ENCODE measurements at regions not wholly inside any gene's neighbourhood (a gene's known extent, or its start where the extent isn't known, plus 50 kb on each side); places are given as distances from the start of the nearest gene placed in this dataset.

GRCh38 chr14:27026097-27026496 is 428.3 kb upstream of the NOVA1 start:
- in situ Hi-C loops (cut with MboI; ENCODE audit: low pct_ligation_motif_present in 1 of 4, low pct_unique_long_range_greater_than_20kb in 1 of 4, low sequenced_read_pairs in 3 of 4), result no loop called here
- Histone ChIP-seq H3K27ac (no peak overlapping the region), H3K27me3 (no peaks in the 10 kb centered on the region), H3K4me1 (no peaks in the 10 kb centered on the region), H3K9me3 (no peaks in the 10 kb centered on the region), H3K4me3 (no peak overlapping the region), H3K36me3 (no peaks in the 10 kb centered on the region)
- 63 to 80% methylated on average over 3 of the region's 3 CpGs for WGBS, 2 donors (ENCODE audit: low coverage in 1 of 2)
- no peak for TF ChIP-seq POLR2A (IDR thresholded peaks at IDR 0.05)
- TF ChIP-seq EP300 (IDR thresholded peaks at IDR 0.05; ENCODE audit: low read depth), result no peak
- no peak for TF ChIP-seq POLR2AphosphoS5 (IDR thresholded peaks at IDR 0.05)
- TF ChIP-seq, protein P1, sequence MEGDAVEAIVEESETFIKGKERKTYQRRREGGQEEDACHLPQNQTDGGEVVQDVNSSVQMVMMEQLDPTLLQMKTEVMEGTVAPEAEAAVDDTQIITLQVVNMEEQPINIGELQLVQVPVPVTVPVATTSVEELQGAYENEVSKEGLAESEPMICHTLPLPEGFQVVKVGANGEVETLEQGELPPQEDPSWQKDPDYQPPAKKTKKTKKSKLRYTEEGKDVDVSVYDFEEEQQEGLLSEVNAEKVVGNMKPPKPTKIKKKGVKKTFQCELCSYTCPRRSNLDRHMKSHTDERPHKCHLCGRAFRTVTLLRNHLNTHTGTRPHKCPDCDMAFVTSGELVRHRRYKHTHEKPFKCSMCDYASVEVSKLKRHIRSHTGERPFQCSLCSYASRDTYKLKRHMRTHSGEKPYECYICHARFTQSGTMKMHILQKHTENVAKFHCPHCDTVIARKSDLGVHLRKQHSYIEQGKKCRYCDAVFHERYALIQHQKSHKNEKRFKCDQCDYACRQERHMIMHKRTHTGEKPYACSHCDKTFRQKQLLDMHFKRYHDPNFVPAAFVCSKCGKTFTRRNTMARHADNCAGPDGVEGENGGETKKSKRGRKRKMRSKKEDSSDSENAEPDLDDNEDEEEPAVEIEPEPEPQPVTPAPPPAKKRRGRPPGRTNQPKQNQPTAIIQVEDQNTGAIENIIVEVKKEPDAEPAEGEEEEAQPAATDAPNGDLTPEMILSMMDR (IDR thresholded peaks at IDR 0.05), result no peak
- intact Hi-C loops (cut with DNase I; ENCODE audit: low total_unique reads), result no loop called here
- DNase-seq, result no peak

DNA sequence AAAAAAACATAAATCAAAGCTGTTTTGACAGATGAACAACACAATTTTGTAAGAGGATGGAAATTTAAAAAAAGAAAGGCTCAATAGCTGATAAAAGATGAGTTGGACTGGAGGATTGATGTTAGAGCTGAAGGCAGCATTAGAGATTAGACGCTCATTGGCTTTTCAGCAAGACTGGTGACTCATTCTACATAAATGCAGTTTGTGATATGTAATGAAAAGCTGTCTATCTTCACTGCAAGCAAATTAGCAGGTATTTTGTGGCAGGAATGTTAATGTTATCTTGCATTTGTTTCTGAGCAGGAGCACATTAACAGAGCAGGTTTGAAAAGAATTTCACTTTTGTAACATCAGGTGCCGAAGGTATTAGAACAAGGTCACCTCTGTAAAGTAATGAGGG is 442.7 kb upstream of the NOVA1 start:
- no peaks in the 10 kb centered on the region for H3K4me1 ChIP-seq
- DNase-seq, result no peak
- H3K9me3 ChIP-seq, result no peaks in the 10 kb centered on the region
- no peaks in the 10 kb centered on the region for H3K27me3 ChIP-seq
- H3K36me3 ChIP-seq, result no peaks in the 10 kb centered on the region
- H3K27ac ChIP-seq, result no peak overlapping the region
- in situ Hi-C loops (cut with MboI; ENCODE audit: low pct_ligation_motif_present in 1 of 4, low pct_unique_long_range_greater_than_20kb in 1 of 4, low sequenced_read_pairs in 3 of 4) (no loop called here), intact Hi-C loops (cut with DNase I; ENCODE audit: low total_unique reads) (no loop called here)
- no peak overlapping the region for H3K4me3 ChIP-seq
- TF ChIP-seq EP300 (IDR thresholded peaks at IDR 0.05; ENCODE audit: low read depth) (no peak), POLR2AphosphoS5 (IDR thresholded peaks at IDR 0.05) (no peak), POLR2A (IDR thresholded peaks at IDR 0.05) (no peak)
- TF ChIP-seq, protein P1 (IDR thresholded peaks at IDR 0.05), result no peak
- WGBS, 2 donors (ENCODE audit: low coverage in 1 of 2), result 78 to 94% methylated on average over 2 of the region's 2 CpGs

DNA sequence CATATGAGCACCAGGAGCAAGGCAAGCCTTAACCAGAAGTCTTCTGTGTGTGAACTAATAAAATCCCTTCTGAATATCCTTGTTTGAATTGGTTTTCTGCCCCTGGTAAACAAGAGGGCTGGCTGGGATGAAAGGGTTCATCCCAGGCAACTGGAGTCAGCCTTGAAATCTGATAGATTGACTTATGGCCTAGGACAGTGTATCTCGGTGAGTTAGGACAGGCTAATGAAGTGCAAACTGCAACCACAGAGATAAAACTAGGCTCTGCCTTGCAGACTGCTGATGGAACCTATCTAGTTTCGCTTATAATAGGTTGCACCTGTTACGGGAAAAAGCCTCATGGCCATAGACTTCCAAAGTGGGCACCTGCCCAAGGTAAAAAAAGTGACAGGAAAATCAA is 451.9 kb upstream of the NOVA1 start:
- Histone ChIP-seq H3K4me1 (no peaks in the 10 kb centered on the region), H3K9me3 (peaks cover 0 to 2% of the 10 kb centered on the region in 2 donors), H3K4me3 (no peak overlapping the region), H3K36me3 (no peaks in the 10 kb centered on the region), H3K27me3 (no peaks in the 10 kb centered on the region), H3K27ac (no peak overlapping the region)
- DNase-seq, result no peak
- in situ Hi-C loops (cut with MboI; ENCODE audit: low pct_ligation_motif_present in 1 of 4, low pct_unique_long_range_greater_than_20kb in 1 of 4, low sequenced_read_pairs in 3 of 4) (no loop called here), intact Hi-C loops (cut with DNase I; ENCODE audit: low total_unique reads) (no loop called here)
- 77 to 86% methylated on average over 1 to 3 of the region's 3 CpGs for WGBS, 2 donors (ENCODE audit: low coverage in 1 of 2)
- no peak for TF ChIP-seq POLR2AphosphoS5 (IDR thresholded peaks at IDR 0.05)
- TF ChIP-seq, protein P1 (IDR thresholded peaks at IDR 0.05), result no peak
- TF ChIP-seq EP300 (IDR thresholded peaks at IDR 0.05; ENCODE audit: low read depth), result no peak
- no peak for TF ChIP-seq POLR2A (IDR thresholded peaks at IDR 0.05)

DNA sequence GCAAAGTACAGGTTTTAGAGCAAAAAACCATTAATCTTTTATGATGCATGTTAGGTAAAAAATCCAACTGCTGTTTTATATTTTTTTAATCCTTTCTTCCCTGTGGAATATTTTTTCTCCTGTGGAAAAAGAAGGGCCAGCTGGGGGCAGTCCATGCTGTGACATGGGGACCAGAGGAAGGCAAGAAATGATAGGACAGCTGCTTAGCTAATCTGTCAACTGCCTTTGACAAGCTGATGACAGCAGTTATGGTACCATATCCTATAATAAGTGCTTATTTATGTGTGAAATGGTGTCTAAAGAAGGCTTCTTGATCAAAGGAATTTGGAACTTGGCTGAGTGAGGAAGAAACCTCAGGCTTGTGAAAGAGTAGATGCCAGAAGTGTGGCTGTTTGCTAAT is 452.4 kb upstream of the NOVA1 start:
- Histone ChIP-seq H3K9me3 (peaks cover 0 to 2% of the 10 kb centered on the region in 2 donors), H3K27ac (no peak overlapping the region), H3K4me1 (no peaks in the 10 kb centered on the region), H3K4me3 (no peak overlapping the region), H3K27me3 (no peaks in the 10 kb centered on the region), H3K36me3 (no peaks in the 10 kb centered on the region)
- in situ Hi-C loops (cut with MboI; ENCODE audit: low pct_ligation_motif_present in 1 of 4, low pct_unique_long_range_greater_than_20kb in 1 of 4, low sequenced_read_pairs in 3 of 4), result no loop called here
- intact Hi-C loops (cut with DNase I; ENCODE audit: low total_unique reads), result no loop called here
- no peak for DNase-seq
- TF ChIP-seq, protein P1 (IDR thresholded peaks at IDR 0.05), result no peak
- TF ChIP-seq POLR2AphosphoS5 (IDR thresholded peaks at IDR 0.05) (no peak), EP300 (IDR thresholded peaks at IDR 0.05; ENCODE audit: low read depth) (no peak), POLR2A (IDR thresholded peaks at IDR 0.05) (no peak)
